ENCODE measurements at regions not wholly inside any gene's neighbourhood (a gene's known extent, or its start where the extent isn't known, plus 50 kb on each side); places are given as distances from the start of the nearest gene placed in this dataset.
"Not testable (repeated sequence)": the region's sequence is repeated elsewhere in the genome, so short reads cannot be mapped to it uniquely, and the experiment has no call there.

DNA sequence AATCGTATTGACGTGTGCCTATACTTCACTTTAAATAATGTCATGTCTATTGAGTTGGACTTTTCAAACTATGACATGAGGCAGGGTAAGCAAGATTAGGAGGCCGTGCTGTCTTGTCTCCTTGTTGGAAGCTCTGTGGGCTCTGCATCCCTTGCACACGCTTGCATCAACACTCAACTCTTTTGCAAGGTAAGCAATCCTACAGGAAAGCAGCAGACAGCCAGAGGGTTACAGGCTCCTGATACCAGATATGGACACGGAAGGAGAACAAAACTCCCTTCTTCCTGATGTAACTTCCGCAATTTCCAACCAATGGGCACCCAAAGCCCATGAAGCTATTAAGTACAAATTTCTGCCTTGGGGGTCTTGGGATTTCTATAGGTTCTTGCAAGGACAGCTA lies 1520.7 kb upstream of the B3GALT2 start:
- DNase-seq (ENCODE audit: low spot score), result no peak

DNA sequence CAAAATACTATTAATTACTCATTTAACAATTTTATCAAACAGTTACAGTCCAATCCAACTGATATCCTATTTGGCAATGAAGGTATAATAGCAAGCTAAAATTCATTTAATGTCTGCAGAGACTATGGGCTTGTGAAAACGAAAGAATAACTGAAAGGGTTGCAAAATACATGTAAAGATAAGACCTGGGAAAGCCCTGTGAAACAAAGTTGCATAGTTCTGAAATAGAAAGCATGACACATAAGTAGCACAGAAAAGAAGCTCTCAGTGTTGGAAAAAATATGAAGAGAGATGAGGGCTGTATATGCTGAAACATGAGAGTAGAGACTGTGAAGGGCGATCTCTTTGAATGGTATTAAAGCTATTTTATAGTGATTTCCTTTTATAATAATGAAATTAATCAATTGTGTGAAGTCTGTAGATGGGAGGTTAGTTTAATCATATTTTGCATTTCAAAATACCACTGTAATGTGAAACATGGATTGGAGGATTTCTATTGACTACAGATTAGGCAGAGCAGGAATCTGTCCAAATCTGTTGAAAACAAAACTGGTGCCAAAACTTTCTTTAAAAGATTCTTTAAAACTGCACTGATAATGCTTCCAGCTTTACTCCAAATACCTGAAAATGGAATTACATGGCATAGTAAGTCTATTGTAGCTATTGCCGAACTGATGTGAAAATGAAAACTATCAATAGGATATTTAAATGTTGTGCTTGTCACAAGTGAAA lies 1518.9 kb upstream of the B3GALT2 start:
- DNase-seq (ENCODE audit: low spot score), result no peak

DNA sequence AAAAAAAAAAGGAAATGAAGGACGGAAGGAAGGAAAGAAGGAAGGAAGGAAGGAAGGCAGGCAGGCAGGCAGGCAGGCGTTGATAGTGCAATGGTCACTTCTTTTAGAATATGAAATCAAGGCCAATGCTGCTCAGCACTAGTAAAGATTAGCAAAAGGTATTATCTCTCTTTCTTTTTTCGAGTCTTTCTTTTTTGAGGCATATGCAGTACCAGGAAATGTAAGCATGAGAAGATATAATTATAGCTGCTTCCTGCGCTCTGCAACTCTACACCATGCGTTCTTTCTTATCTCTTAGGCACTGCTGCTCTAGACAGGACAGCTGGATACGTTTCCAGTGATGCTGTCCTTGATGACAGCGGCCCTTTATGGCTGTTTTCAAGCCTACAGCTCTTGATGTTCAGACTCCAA lies 1512.5 kb upstream of the B3GALT2 start:
- DNase-seq (ENCODE audit: low spot score), result no peak

DNA sequence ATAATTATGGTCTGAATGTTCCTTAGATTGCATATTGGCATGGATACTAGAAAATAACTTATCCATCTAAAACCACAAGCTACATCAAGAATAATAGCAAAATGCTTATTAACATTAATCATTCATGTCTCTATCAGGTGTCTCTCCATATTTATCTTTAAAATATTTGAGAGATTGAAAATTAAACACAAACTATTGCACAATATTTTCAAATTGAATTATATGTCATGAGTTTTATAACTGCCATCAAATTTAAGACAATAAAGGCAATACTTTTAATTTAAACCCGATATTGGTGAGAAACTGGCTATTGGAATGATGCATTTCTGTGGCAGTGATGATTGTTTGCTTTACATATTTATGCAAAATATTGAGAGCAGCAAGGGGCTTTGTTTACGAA lies 1506.8 kb upstream of the B3GALT2 start:
- DNase-seq (ENCODE audit: low spot score), result no peak

DNA sequence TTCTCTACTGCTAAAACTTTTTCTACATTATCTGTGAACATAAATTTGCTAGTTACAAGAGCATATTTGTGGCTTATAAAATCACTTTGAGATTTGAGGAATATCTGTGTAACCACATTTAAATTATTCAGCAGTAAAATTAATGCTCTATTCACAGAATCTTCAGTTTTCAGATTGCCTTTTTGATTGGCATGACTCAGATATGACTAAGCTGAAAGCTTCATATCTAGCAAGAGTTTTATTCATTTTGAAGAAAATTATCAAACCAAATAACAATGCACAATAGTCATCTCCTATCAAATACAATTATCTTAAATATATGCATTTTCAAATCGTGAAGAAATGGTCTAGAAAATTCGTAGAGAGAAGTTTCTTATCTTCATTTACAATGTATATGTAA lies 1498.2 kb upstream of the B3GALT2 start:
- DNase-seq (ENCODE audit: low spot score), result no peak

DNA sequence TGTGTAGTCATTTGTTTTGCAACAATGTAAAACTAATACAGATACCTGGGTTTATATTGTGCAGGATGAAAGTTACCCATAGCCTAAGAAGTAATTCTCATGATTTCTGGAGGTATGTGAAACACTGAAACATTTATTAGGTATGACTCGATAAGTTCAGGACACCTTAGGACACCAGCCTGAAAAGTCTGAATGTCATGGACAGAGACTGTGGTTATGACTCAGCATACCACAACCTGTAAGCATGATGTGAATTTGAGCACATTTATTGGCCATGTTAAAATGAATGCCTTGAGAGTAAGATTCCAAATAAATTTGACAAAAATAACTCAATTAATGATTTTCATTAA lies 1471.7 kb upstream of the B3GALT2 start:
- no peak for DNase-seq (ENCODE audit: low spot score)

DNA sequence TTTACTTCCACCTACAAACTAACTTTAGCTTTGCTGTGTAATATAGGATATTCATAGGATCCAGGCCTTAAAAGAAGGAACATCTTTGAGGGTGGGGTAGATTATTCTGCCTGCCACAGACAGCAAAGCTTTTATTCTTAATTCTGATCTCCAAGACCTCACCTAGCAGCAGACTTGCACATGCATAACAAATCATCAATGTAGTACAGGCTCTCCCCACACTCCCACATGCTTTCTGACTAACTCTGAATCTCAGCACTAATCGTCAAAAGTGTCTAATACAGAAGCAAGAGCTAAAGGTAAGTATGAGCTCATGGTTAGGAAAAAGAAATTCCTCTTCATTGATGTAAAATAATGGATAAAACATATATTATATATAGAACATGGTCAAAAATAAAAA lies 1468.5 kb upstream of the B3GALT2 start:
- DNase-seq (ENCODE audit: low spot score), result no peak

DNA sequence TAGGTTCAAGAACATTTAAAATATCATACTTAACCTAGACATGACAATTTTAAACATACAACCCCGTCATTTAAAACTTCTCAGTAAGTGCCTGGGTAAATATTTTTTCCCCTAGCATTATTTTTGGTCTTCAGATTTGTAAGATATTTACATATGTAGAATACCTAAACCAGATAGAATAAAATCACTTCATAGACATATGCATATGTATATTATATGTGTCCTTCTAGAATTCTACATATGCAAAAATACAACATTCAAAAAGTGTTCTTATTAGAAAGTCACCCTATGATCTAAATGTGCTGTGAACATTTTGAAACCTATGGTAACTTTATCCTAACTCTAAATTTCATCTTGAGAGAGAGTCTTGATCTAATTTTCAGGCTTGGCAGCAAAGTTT lies 1467.0 kb upstream of the B3GALT2 start:
- DNase-seq (ENCODE audit: low spot score), result no peak

DNA sequence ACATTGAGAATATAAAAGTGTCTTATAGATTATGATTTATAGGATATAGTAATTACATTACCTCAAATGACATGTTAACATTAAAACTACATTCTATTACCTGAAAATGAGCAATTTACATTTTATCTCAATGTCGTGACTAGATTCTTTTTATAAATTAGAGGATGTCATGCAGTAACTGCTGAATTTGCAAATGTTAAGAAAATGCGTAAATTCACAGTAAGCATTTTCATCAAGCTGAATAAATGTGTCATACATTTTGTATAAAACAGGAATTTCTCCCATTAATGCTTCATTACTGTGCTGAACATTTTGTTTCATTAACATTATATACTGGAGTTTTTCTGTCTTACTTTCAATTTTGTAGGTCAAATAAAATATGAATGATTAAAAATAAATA lies 1460.7 kb upstream of the B3GALT2 start:
- no peak for DNase-seq (ENCODE audit: low spot score)

DNA sequence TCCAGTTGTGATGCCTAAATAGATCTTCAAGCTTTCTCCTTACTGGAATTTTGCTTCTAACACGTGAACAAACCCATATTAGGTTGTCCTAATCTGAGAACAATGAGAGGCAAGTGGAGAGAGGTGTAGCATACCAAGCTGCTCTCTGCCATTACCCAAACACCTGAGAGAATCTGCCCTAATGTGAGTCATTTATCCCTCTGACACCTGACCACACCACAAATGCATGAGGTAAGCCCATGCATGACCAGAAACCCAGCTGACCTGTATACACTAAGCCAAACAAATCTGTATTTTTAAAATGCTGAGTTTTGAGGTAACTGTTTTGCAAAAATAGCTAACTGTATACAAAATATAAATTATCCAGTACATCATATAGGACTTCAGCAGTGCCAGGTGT lies 1458.1 kb upstream of the B3GALT2 start:
- no peak for DNase-seq (ENCODE audit: low spot score)

DNA sequence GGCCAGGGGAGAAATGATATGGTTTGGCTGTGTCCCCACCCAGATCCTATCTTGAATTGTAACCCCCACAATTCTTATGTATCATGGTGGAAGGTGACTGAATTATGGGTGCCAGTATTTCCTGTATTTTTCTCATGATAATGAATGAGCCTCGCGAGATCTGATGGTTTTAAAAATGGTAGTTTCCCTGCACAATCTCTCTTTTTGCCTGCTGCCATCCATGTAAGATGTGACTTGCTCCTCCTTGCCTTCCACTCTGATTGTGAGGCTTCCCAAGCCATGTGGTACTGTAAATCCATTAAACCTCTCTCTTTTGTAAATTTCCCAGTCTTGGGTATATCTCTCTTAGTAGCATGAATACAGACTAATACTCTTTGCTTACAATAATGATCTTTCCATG lies 1453.9 kb upstream of the B3GALT2 start:
- no peak for DNase-seq (ENCODE audit: low spot score)

DNA sequence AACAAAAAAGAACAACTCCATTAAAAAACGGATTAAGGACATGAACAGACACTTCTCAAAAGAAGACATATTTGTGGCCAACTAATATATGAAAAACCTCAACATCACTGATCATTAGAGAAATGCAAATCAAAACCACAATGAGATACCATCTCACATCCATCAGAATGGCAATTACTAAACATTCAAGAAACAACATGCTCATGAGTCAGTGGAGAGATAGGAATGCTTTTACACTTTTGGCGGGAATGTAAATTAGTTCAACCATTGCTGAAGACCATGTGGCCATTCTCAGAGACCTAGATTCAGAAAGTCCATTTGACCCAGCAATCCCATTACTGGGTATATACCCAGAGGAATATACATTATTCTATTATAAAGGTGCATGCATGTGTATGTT lies 1442.6 kb upstream of the B3GALT2 start:
- no peak for DNase-seq (ENCODE audit: low spot score)

DNA sequence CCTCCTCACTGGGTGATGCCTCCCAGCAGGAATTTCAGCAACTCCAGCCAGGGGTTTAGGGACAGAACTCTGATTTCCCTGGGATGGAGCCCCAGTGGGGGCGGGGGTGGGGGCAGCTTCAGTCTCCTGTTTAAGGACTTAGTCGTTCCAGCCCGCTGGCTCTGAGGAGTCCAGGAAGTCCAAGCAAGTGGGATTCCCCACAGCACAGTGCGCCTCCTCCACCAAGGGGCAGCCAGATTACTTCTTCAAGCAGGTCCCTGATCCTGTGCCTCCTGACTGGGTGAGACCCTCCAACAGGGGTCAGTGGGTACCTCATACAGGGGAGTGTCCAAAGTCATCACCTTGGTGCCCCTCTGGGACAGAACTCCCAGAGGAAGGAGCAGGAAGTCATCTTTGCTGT lies 1438.4 kb upstream of the B3GALT2 start:
- DNase-seq (ENCODE audit: low spot score), result no peak

DNA sequence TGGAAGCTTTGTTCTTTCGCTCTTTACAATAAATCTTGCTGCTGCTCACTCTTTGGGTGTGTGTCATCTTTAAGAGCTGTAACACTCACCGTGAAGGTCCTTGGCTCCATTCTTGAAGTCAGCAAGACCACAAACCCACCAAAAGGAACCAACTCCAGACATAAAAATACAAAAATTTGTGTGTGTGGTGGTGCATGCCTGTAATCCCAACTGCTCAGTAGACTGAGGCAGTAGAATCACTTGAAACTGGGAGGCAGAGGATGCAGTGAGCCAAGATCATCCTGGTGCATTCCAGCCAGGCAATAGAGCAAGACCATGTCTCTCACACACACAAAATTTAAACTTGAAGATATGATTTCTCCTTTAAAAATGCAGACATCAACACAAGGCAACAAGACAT lies 1431.7 kb upstream of the B3GALT2 start:
- no peak for DNase-seq (ENCODE audit: low spot score)

DNA sequence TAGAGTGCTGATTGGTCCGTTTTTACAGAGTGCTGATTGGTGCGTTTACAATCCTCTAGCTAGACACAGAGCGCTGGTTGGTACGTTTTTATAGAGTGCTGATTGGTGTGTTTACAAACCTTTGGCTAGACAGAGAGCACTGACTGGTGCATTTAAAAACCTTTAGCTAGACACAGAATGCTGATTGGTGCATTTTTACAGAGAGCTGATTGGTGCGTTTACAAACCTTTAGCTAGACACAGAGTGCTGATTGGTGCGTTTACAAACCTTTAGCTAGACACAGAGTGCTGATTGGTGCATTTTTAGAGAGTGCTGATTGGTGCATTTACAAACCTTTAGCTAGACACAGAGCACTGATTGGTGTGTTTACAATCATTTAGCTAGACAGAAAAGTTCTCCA lies 1430.9 kb upstream of the B3GALT2 start:
- not testable (repeated sequence) for DNase-seq (ENCODE audit: low spot score)

DNA sequence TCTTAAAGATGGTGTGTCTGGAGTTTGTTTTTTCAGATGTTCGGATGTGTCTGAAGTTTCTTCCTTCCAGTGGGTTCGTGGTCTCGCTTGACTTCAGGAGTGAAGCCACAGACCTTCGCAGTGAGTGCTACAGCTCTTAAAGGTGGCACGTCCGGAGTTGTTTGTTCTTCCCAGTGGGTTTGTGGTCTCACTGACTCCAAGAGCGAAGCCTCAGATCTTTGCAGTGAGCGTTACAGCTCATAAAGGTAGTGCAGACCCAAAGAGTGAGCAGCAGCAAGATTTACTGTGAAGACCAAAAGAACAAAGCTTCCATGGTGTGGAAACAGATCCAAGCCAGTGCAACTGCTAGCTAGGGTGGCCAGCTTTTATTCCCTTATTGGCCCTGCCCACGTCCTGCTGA lies 1430.4 kb upstream of the B3GALT2 start:
- DNase-seq (ENCODE audit: low spot score), result no peak

DNA sequence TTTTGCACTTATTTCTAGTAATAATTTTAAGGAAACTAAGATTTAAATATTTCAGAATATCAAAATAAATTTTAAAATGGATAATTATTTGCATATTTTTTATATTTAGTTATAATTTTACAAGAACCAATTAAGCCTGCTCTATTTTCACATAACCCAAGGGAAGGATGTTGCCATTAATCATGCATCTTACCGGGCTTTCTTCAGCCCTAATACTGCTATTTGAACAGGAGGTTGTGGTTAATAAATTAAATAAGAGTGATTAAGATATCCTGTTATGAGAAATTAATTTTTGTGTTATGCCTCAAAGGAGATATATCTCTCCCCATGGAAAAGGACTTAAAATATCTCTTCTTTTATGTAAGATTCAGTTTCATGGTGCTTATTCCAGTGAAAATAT lies 1415.8 kb upstream of the B3GALT2 start:
- DNase-seq (ENCODE audit: low spot score), result no peak

DNA sequence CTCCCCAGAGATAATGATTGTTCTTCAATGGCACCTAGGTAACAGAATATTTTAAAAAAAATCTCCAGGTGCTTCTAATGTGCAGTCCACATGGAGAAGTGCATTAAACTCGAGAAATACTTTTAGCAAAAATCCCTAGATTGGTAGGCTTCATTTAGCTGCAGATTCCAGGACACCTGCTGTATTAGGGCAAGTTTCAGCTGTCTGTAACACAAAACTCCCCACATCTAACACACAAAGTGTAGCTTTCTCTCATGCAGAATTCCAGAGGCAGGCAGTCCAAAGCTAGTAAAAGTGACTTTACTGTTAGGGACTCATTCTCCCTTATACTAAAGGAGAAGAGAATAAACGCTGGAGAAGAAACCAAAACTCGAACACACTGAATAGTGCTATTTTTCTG lies 1414.3 kb upstream of the B3GALT2 start:
- no peak for DNase-seq (ENCODE audit: low spot score)

DNA sequence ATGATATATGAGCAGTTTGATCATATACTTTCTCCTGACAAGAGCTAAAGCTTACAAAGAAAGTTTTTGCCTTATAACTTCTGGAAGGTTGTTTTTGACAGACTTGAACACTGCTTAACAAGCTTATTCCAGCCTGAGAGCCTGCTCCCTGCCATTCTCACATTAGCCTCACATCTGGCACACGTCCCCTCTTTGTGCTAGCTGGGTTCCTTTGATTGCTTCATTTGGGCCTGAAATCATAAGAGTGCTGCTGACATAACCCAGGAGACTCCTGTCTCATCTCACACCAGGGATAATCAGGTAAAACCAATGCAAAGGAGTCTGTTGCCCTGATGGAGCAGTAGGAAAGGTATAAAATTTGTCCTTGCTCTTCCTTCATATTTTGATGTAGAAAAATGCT lies 1411.7 kb upstream of the B3GALT2 start:
- no peak for DNase-seq (ENCODE audit: low spot score)

DNA sequence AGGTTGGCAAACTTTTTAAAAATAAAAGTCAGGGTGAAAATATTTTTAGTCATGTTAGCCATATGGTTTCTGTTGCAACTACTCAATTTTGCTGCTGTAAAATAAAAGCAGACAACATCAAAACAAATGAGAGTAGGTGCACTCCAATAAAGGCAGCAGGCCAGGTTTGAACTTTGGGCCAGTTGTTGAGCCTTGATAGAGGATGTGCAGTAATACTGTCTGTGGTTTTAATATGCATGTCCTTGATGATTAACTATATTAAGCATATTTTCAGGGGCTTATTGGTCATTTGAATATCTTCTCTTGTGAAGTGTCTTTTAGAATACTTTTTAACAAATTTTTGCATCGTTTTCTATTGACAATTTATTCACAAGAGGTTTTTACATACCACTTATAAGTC lies 1399.9 kb upstream of the B3GALT2 start:
- no peak for DNase-seq (ENCODE audit: low spot score)

DNA sequence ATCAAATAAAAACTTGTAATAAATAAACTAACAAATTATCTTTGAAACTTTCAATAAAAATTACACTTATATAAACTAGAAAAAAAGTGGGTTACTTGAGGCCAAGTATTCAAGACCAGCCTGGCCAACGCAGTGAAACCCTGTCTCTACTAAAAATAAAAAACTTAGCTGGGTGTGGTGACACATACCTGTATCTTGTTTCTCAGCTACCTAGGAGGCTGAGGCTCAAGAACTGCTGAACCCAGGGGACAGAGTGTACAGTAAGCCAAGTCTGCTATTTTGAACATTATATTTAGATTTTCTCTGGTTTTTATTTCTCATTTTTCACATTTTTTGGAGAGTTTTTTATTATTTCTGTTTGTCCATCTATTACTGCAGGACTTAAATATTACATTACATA lies 1397.6 kb upstream of the B3GALT2 start:
- DNase-seq (ENCODE audit: low spot score), result no peak

DNA sequence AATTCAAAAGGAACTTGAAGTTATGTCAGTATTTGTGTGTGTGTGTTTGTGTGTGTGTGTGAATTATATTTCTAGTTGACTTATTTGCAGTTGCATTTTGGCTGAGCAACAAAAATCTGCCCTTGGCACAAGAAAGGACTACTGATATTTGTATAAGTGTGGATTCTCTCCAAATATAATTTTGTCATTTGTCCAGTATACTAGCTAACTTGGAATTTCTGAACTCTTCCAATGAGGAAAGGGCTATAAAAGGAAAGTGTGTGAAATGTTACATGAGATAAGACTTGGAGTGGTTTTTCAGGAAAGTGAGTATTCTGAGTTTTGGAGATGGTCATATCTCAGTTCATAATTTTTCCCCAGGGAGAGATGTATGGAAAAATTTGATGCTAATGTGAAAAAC lies 1384.1 kb upstream of the B3GALT2 start:
- DNase-seq (ENCODE audit: low spot score), result no peak

DNA sequence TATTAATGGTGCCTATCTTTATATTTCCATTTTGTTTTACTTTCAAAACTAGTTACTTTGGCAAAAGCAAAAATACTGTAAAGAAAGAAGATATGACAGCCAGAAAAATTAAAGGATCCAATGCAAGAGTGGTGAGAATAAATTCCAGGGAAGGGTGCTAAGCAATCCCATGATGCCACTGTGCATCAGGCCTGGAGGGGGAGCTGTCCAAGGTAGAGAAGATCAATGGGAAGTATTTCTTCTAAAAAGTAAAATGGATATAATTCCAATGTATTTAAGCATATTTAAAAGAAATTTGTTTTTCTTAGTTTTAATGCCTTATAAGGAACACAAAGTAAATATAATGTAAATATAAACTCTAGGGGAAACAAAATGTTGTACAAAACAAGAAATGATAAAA lies 1382.2 kb upstream of the B3GALT2 start:
- DNase-seq (ENCODE audit: low spot score), result no peak

DNA sequence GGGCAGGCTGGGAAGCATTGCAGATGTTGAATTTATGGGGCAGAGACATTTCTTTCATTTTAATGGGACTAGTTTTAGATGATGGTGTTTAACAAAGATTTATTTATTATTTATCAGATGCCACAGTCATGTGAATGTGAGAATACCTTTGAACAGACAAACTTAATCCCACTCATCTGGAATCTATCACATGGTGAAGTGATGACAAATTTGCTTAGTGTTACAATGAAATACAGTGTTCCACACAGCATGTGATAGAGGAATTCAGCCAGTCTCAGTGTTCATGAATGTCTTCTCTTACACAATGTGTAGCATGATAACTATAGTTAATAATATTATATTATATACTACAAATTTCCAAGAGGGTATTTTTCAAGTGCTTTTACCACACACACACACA lies 1361.7 kb upstream of the B3GALT2 start:
- no peak for DNase-seq (ENCODE audit: low spot score)

DNA sequence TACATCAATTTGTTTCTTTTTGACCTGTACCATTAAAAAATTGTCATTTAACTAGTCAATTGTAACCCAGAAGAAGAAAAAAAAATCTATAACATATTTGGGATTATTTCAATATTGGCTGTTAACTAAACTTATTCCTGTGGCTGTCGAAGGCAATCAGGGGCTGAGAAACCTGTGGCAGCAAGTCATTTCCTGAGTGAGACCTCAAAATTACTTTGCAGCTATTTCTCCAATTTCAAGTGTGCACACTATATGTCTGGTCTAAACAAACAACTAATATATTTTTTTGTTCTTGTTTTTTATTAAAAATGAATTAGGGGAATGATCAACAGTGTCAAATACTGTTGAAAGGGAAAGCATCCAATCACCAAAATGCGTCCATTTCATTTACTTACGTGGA lies 1357.6 kb upstream of the B3GALT2 start:
- DNase-seq (ENCODE audit: low spot score), result no peak
